SU-DHL-6 (cell line): ENCODE measurements at regions not wholly inside any gene's neighbourhood (a gene's known extent, or its start where the extent isn't known, plus 50 kb on each side); places are given as distances from the start of the nearest gene placed in this dataset.

ENCODE experiments used
- CTCF ChIP-seq: fragments of 200-600 bp; sonication (generic); IDR thresholded peaks from one replicate; pipeline ENCODE4 v1.5.1; 2017; ENCODE audit warnings: antibody characterized with exemption, mild to moderate bottlenecking, low read length, moderate library complexity; ENCODE audit not compliant: insufficient read depth, poor library complexity, severe bottlenecking
- EZH2phosphoT487 ChIP-seq: fragments of 200-600 bp; sonication (generic), shearing (Covaris generic); conservative IDR thresholded peaks from 2 replicates; pipeline ENCODE4 v1.6.1; 2018; ENCODE audit warnings: mild to moderate bottlenecking, antibody characterized with exemption, low read length, moderate library complexity, mixed read lengths

GRCh38 chr6:63022631-63023030 is 188.6 kb upstream of the FKBP1C start:
- TF ChIP-seq CTCF (no peak), EZH2phosphoT487 (no peak)
